Fibroblast of skin of back (primary cell): ENCODE measurements at regions not wholly inside any gene's neighbourhood (a gene's known extent, or its start where the extent isn't known, plus 50 kb on each side); places are given as distances from the start of the nearest gene placed in this dataset.
"Not testable (repeated sequence)": the region's sequence is repeated elsewhere in the genome, so short reads cannot be mapped to it uniquely, and the experiment has no call there.

Source experiments
- DNase-seq: peaks from one replicate; pipeline ENCODE4 v3.0.0-alpha.2; 2013

GRCh38 chr6:113357041-113357440, 500.1 kb upstream of the MARCKS start:
- DNase-seq = no peak

GRCh38 chr6:113358063-113358583, 499.0 kb upstream of the MARCKS start:
- DNase-seq = no peak

GRCh38 chr6:113359155-113360140, 497.7 kb upstream of the MARCKS start:
- peak; percentile 68 for DNase-seq

GRCh38 chr6:113361014-113361645, 496.0 kb upstream of the MARCKS start:
- peak; percentile 79 for DNase-seq

GRCh38 chr6:113362301-113363047, 494.7 kb upstream of the MARCKS start:
- DNase-seq = peak; percentile 78

- peak; percentile 64 for DNase-seq
Measured at GRCh38 chr6:113363048-113363798, 493.9 kb upstream of the MARCKS start.

- DNase-seq = peak; percentile 68
Measured at GRCh38 chr6:113363866-113364265, 493.3 kb upstream of the MARCKS start.

- DNase-seq = peak; percentile 80
Measured at GRCh38 chr6:113364766-113365165, 492.4 kb upstream of the MARCKS start.

GRCh38 chr6:113365191-113365590, 492.0 kb upstream of the MARCKS start:
- DNase-seq = peak; percentile 85

- no peak for DNase-seq
Measured at GRCh38 chr6:113366505-113366904, 490.6 kb upstream of the MARCKS start.

GRCh38 chr6:113370508-113371502, 486.3 kb upstream of the MARCKS start:
- peak; percentile 63 for DNase-seq

GRCh38 chr6:113375466-113375865, 481.7 kb upstream of the MARCKS start:
- DNase-seq = not testable (repeated sequence)

GRCh38 chr6:113375950-113376846, 480.9 kb upstream of the MARCKS start:
- DNase-seq = peak; percentile 97

- DNase-seq = no peak
Measured at GRCh38 chr6:113376847-113377165, 480.3 kb upstream of the MARCKS start.

- no peak for DNase-seq
Measured at GRCh38 chr6:113377362-113377942, 479.7 kb upstream of the MARCKS start.

GRCh38 chr6:113380591-113380990, 476.6 kb upstream of the MARCKS start:
- no peak for DNase-seq

GRCh38 chr6:113381232-113381631, 475.9 kb upstream of the MARCKS start:
- peak; percentile 51 for DNase-seq

- DNase-seq = peak; percentile 72
Measured at GRCh38 chr6:113381959-113382358, 475.2 kb upstream of the MARCKS start.

- no peak for DNase-seq
Measured at GRCh38 chr6:113383701-113384100, 473.4 kb upstream of the MARCKS start.
